HCT116 (cell line): ENCODE measurements at regions not wholly inside any gene's neighbourhood (a gene's known extent, or its start where the extent isn't known, plus 50 kb on each side); places are given as distances from the start of the nearest gene placed in this dataset.

Source experiments
- ATAC-seq: fragments of 200-7000 bp; cut with Tn5 transposase; 2 replicates; pipeline ENCODE4 v1.9.1; 2020; ENCODE audit warnings: mild to moderate bottlenecking, moderate library complexity
- BruUV-seq: library from RNA; stranded (reverse); fragments of 400-500 nt; replicated peaks from 2 replicates; lab custom pipeline; 2021; lab: Mats Ljungman, UMichigan
- CTCF ChIA-PET: fragments of 300-600 bp; sonication (Branson Sonifier 250); formaldehyde crosslinking; loops from one replicate; lab custom pipeline; 2021; ENCODE audit warnings: antibody characterized with exemption; lab: Charles Lee
- POLR2A ChIA-PET: fragments of 300-600, 350-600 bp; sonication (Branson Sonifier 250); formaldehyde crosslinking; loops from one replicate; lab custom pipeline; 2021; ENCODE audit warnings: antibody characterized with exemption; lab: Charles Lee
- RAD21 ChIA-PET, 2 experiments: fragments of 300-600 bp; sonication (Branson Sonifier 250); formaldehyde crosslinking; loops; one replicate each; lab custom pipeline; 2023; ENCODE audit warnings: low total read pairs in 2 of 2; ENCODE audit not compliant: uncharacterized antibody in 2 of 2, unreplicated experiment in 2 of 2, low non-redundant PET in 1 of 2; lab: Charles Lee
- DNase-seq: peaks from one replicate; pipeline ENCODE4 v3.0.0-alpha.2; 2010; ENCODE audit warnings: low read depth, low spot score
- H2AFZ ChIP-seq: fragments of 200-600 bp; shearing (Covaris generic), sonication (generic); 2 replicates; pipeline ENCODE4 v1.6.1; 2017; ENCODE audit warnings: low read depth, mixed run types, mixed read lengths, antibody characterized with exemption, low read length; ENCODE audit not compliant: poor library complexity, severe bottlenecking
- H3K27ac ChIP-seq: 2 replicates; pipeline ENCODE4 v1.5.1; 2012; ENCODE audit warnings: low read depth, low read length
- H3K27me3 ChIP-seq: fragments of 200-600 bp; sonication (generic); 2 replicates; pipeline ENCODE4 v1.6.1; 2016; ENCODE audit warnings: mixed run types, low read length, mixed read lengths; ENCODE audit not compliant: insufficient read depth
- H3K36me3 ChIP-seq, 2 experiments: fragments of 200-500 bp in 1 of 2; fragments of 200-600 bp in 1 of 2; sonication (Bioruptor generic) in 1 of 2; sonication (generic) in 1 of 2; 2 replicates each; pipeline versions ENCODE4 v1.5.1 to v1.6.1; 2014 to 2016; ENCODE audit warnings: low read length in 2 of 2, inconsistent platforms in 1 of 2, mixed read lengths in 1 of 2, mixed run types in 1 of 2; ENCODE audit not compliant: insufficient read depth in 2 of 2, control insufficient read depth in 1 of 2
- H3K4me1 ChIP-seq, 2 experiments: fragments of 200-600 bp in 1 of 2; sonication (generic) in 1 of 2; 2 replicates each; pipeline versions ENCODE4 v1.5.1 to v1.6.1; 2012 to 2017; ENCODE audit warnings: low read length in 2 of 2, inconsistent platforms in 1 of 2, mild to moderate bottlenecking in 1 of 2, mixed read lengths in 1 of 2, mixed run types in 1 of 2, moderate library complexity in 1 of 2; ENCODE audit not compliant: insufficient read depth in 2 of 2, control insufficient read depth in 1 of 2
- H3K4me2 ChIP-seq: fragments of 200-600 bp; sonication (generic); 2 replicates; pipeline ENCODE4 v1.6.1; 2017; ENCODE audit warnings: mixed run types, low read length, mixed read lengths
- H3K4me3 ChIP-seq, 2 experiments: fragments of 200-600 bp in 1 of 2; sonication (generic) in 1 of 2; replicated peaks in 1 of 2; 2 replicates each; pipeline ENCODE4 v1.5.1; 2011 to 2016; ENCODE audit warnings: low read length in 2 of 2, control low read depth in 1 of 2, low read depth in 1 of 2, mild to moderate bottlenecking in 1 of 2, mixed read lengths in 1 of 2, mixed run types in 1 of 2
- H3K79me2 ChIP-seq: fragments of 200-600 bp; sonication (generic); 2 replicates; pipeline ENCODE4 v1.6.1; 2017; ENCODE audit warnings: mild to moderate bottlenecking, mixed run types, low read length, moderate library complexity, mixed read lengths; ENCODE audit not compliant: insufficient read depth
- H3K9ac ChIP-seq: fragments of 200-600 bp; sonication (generic); 2 replicates; pipeline ENCODE4 v1.6.1; 2016; ENCODE audit warnings: low read length, mixed read lengths
- H3K9me2 ChIP-seq: fragments of 200-600 bp; sonication (generic), shearing (Covaris generic); 2 replicates; pipeline ENCODE4 v1.6.1; 2017; ENCODE audit warnings: mixed run types, mild to moderate bottlenecking, moderate library complexity; ENCODE audit not compliant: insufficient read depth
- H3K9me3 ChIP-seq, 2 experiments: fragments of 200-500 bp in 1 of 2; fragments of 200-600 bp in 1 of 2; sonication (Bioruptor generic) in 1 of 2; sonication (generic) in 1 of 2; 2 replicates each; pipeline ENCODE4 v1.6.1; 2014 to 2017; ENCODE audit warnings: low read length in 2 of 2, mixed read lengths in 2 of 2, inconsistent platforms in 1 of 2, low read depth in 1 of 2, mild to moderate bottlenecking in 1 of 2, mixed run types in 1 of 2, moderate library complexity in 1 of 2; ENCODE audit not compliant: control insufficient read depth in 1 of 2, insufficient read depth in 1 of 2
- H4K20me1 ChIP-seq: fragments of 200-600 bp; sonication (generic), shearing (Covaris generic); 2 replicates; pipeline ENCODE4 v1.6.1; 2017; ENCODE audit warnings: mixed run types, mild to moderate bottlenecking, moderate library complexity; ENCODE audit not compliant: insufficient read depth
- ATF3 ChIP-seq: IDR thresholded peaks from 2 replicates; pipeline ENCODE4 v1.6.1; 2012
- CBX3 ChIP-seq: IDR thresholded peaks from 2 replicates; pipeline ENCODE4 v1.6.1; 2012; ENCODE audit warnings: low read depth
- CTCF ChIP-seq, 3 experiments: fragments of 200-600 bp in 1 of 3; sonication (generic) in 1 of 3; IDR thresholded peaks in 2 of 3; conservative IDR thresholded peaks in 1 of 3; 2 replicates each; pipeline ENCODE4 v1.5.1; 2012 to 2017; ENCODE audit warnings: low read depth in 2 of 3, low read length in 2 of 3, antibody characterized with exemption in 1 of 3, borderline replicate concordance in 1 of 3, control low read depth in 1 of 3, mild to moderate bottlenecking in 1 of 3, mixed read lengths in 1 of 3, mixed run types in 1 of 3, moderate library complexity in 1 of 3; ENCODE audit not compliant: insufficient read depth in 1 of 3
- EGR1 ChIP-seq: IDR thresholded peaks from 2 replicates; pipeline ENCODE4 v1.6.1; 2012; ENCODE audit warnings: low read depth
- ELF1 ChIP-seq: IDR thresholded peaks from 2 replicates; pipeline ENCODE4 v1.6.1; 2012; ENCODE audit warnings: low read depth, borderline replicate concordance
- EZH2 ChIP-seq: fragments of 200-600 bp; sonication (generic); IDR thresholded peaks from 2 replicates; pipeline ENCODE4 v1.6.1; 2017; ENCODE audit warnings: antibody characterized with exemption, mixed run types
- EZH2phosphoT487 ChIP-seq: fragments of 200-600 bp; IDR thresholded peaks from 2 replicates; pipeline ENCODE4 v1.6.1; 2018; ENCODE audit warnings: antibody characterized with exemption, borderline replicate concordance
- FOSL1 ChIP-seq: IDR thresholded peaks from 2 replicates; pipeline ENCODE4 v1.6.1; 2012; ENCODE audit warnings: low read depth
- JUND ChIP-seq: IDR thresholded peaks from 2 replicates; pipeline ENCODE4 v1.6.1; 2012
- MAX ChIP-seq: IDR thresholded peaks from 2 replicates; pipeline ENCODE4 v1.6.1; 2012
- POLR2A ChIP-seq: IDR thresholded peaks from 2 replicates; pipeline ENCODE4 v1.7.0; 2011; ENCODE audit warnings: borderline replicate concordance; ENCODE audit not compliant: insufficient read depth, insufficient read length; ENCODE audit errors: extremely low read depth
- POLR2AphosphoS5 ChIP-seq: IDR thresholded peaks from 2 replicates; pipeline ENCODE4 v1.6.1; 2011; ENCODE audit warnings: mild to moderate bottlenecking, low read depth, low read length, moderate library complexity
- REST ChIP-seq: IDR thresholded peaks from 2 replicates; pipeline ENCODE4 v1.6.1; 2012; ENCODE audit warnings: low read depth
- SP1 ChIP-seq: IDR thresholded peaks from 2 replicates; pipeline ENCODE4 v1.6.1; 2012; ENCODE audit warnings: low read depth
- SRF ChIP-seq: IDR thresholded peaks from 2 replicates; pipeline ENCODE4 v1.6.1; 2012; ENCODE audit warnings: low read depth
- TCF7L2 ChIP-seq: IDR thresholded peaks from 2 replicates; pipeline ENCODE4 v1.7.0; 2011; ENCODE audit warnings: borderline replicate concordance, inconsistent platforms; ENCODE audit not compliant: insufficient read depth, insufficient read length; ENCODE audit errors: extremely low read depth
- YY1 ChIP-seq: IDR thresholded peaks from 2 replicates; pipeline ENCODE4 v1.6.1; 2011; ENCODE audit warnings: low read length, low read depth, moderate library complexity, mild to moderate bottlenecking; ENCODE audit not compliant: insufficient replicate concordance; ENCODE audit errors: extremely low read depth
- ZFX ChIP-seq: fragments of 450-650 bp; IDR thresholded peaks from 2 replicates; pipeline ENCODE4 v1.6.1; 2017
- intact Hi-C: fragments of 100-400 bp; cut with micrococcal nuclease; formaldehyde crosslinking; loops from 2 replicates; pipeline ENCODE4 v1.10.0; 2022

GRCh38 chr17:70644096-70644495 is 474.8 kb downstream of the KCNJ2 start:
- H3K9ac ChIP-seq, result no peak overlapping the region
- no peak overlapping the region for H3K27ac ChIP-seq
- CTCF ChIA-PET, result no interaction called here
- intact Hi-C loops, result no loop called here
- ATAC-seq (no peak), DNase-seq (no peak)
- no peaks in the 10 kb centered on the region for H4K20me1 ChIP-seq
- H3K4me1 ChIP-seq, result no peaks in the 10 kb centered on the region
- no peaks in the 10 kb centered on the region for H3K9me2 ChIP-seq
- H3K9me3 ChIP-seq, result no peaks in the 10 kb centered on the region
- H3K36me3 ChIP-seq, result no peaks in the 10 kb centered on the region
- H2AFZ ChIP-seq, result no peak overlapping the region
- H3K4me2 ChIP-seq, result no peak overlapping the region
- POLR2A ChIA-PET, result no interaction called here
- H3K79me2 ChIP-seq, result no peaks in the 10 kb centered on the region
- RAD21 ChIA-PET, result no interaction called here
- TF ChIP-seq FOSL1 (no peak), SP1 (no peak)
- BruUV-seq, result no TSS peak
- no peaks in the 10 kb centered on the region for H3K27me3 ChIP-seq
- no peak overlapping the region for H3K4me3 ChIP-seq

- no peaks in the 10 kb centered on the region for H3K79me2 ChIP-seq
- no peaks in the 10 kb centered on the region for H3K9me2 ChIP-seq
- H3K9ac ChIP-seq, result no peak overlapping the region
- no peaks in the 10 kb centered on the region for H3K36me3 ChIP-seq
- no peak overlapping the region for H3K27ac ChIP-seq
- no peak overlapping the region for H3K4me2 ChIP-seq
- no peaks in the 10 kb centered on the region for H3K9me3 ChIP-seq
- no peaks in the 10 kb centered on the region for H3K27me3 ChIP-seq
- H3K4me1 ChIP-seq, result no peaks in the 10 kb centered on the region
- ChIA-PET RAD21 (no interaction called here), CTCF (no interaction called here), POLR2A (no interaction called here)
- intact Hi-C loops, result no loop called here
- no peak for ATAC-seq
- no peaks in the 10 kb centered on the region for H4K20me1 ChIP-seq
- no peak for DNase-seq
- no peak overlapping the region for H3K4me3 ChIP-seq
- H2AFZ ChIP-seq, result no peak overlapping the region
- BruUV-seq, result no TSS peak
- no peak for TF ChIP-seq ATF3
- TF ChIP-seq CTCF (IDR thresholded peaks at IDR 0.05 in 2 of 3, conservative IDR thresholded peaks at IDR 0.05 in 1 of 3; ENCODE audit: borderline replicate concordance in 1 of 3, insufficient read depth in 1 of 3, low read depth in 2 of 3, low read length in 2 of 3), result no peak
- TF ChIP-seq TCF7L2, result no peak
- TF ChIP-seq CBX3, result no peak
- TF ChIP-seq YY1, result no peak
- TF ChIP-seq SP1, result no peak
- no peak for TF ChIP-seq ZFX
- no peak for TF ChIP-seq ELF1
- TF ChIP-seq MAX, result no peak
- TF ChIP-seq JUND, result no peak
- no peak for TF ChIP-seq SRF
- TF ChIP-seq REST, result no peak
- no peak for TF ChIP-seq POLR2A
- no peak for TF ChIP-seq POLR2AphosphoS5
- TF ChIP-seq EZH2phosphoT487, result no peak
- no peak for TF ChIP-seq EGR1
- TF ChIP-seq EZH2, result no peak
Measured at GRCh38 chr17:70646673-70647072, 477.3 kb downstream of the KCNJ2 start.
